SK-N-SH (cell line): ENCODE measurements at regions not wholly inside any gene's neighbourhood (a gene's known extent, or its start where the extent isn't known, plus 50 kb on each side); places are given as distances from the start of the nearest gene placed in this dataset.

Source experiments
- CTCF ChIA-PET: fragments of 300-600, 350-600 bp; formaldehyde crosslinking; extraction: SDS; loops from one replicate; lab custom pipeline; 2021; lab: Yijun Ruan, JAX
- POLR2A ChIA-PET: fragments of 350-600 bp; sonication (Branson Sonifier 250); formaldehyde crosslinking; extraction: SDS; loops from one replicate; lab custom pipeline; 2020; ENCODE audit warnings: antibody characterized with exemption, inconsistent platforms; lab: Yijun Ruan, JAX
- DNase-seq: peaks from one replicate; pipeline ENCODE4 v3.0.0; 2012
- H2AFZ ChIP-seq: fragments of 200-600 bp; sonication (generic); 2 replicates; pipeline ENCODE4 v1.8.1; 2016; ENCODE audit warnings: antibody characterized with exemption, mild to moderate bottlenecking, low read depth
- H3F3A ChIP-seq: fragments of 200-600 bp; sonication (generic); replicated peaks from 2 replicates; pipeline ENCODE3; 2016; ENCODE audit warnings: antibody characterized with exemption, mild to moderate bottlenecking; ENCODE audit not compliant: insufficient read depth
- H3K27ac ChIP-seq, 2 experiments: fragments of 200-500 bp in 1 of 2; fragments of 200-600 bp in 1 of 2; sonication (Bioruptor generic) in 1 of 2; sonication (generic), shearing (Covaris generic) in 1 of 2; 2 replicates each; pipeline versions ENCODE4 v1.5.1 to v1.6.1; 2014 to 2016; ENCODE audit warnings: low read depth in 2 of 2, inconsistent platforms in 1 of 2, low read length in 1 of 2, mild to moderate bottlenecking in 1 of 2, mixed read lengths in 1 of 2
- H3K27me3 ChIP-seq: fragments of 200-600 bp; sonication (generic), shearing (Covaris generic); 2 replicates; pipeline ENCODE4 v1.6.1; 2016; ENCODE audit warnings: mixed run types; ENCODE audit not compliant: insufficient read depth
- H3K36me3 ChIP-seq, 2 experiments: fragments of 200-500 bp in 1 of 2; fragments of 200-600 bp in 1 of 2; sonication (Bioruptor generic) in 1 of 2; sonication (generic) in 1 of 2; replicated peaks in 1 of 2; 2 replicates each; pipeline versions ENCODE3 to v1.5.1; 2014 to 2016; ENCODE audit warnings: low read length in 1 of 2, mild to moderate bottlenecking in 1 of 2; ENCODE audit not compliant: insufficient read depth in 2 of 2, control insufficient read depth in 1 of 2
- H3K4me1 ChIP-seq, 2 experiments: fragments of 200-500 bp in 1 of 2; fragments of 200-600 bp in 1 of 2; sonication (Bioruptor generic) in 1 of 2; sonication (generic), shearing (Covaris generic) in 1 of 2; 2 replicates each; pipeline versions ENCODE4 v1.5.1 to v1.6.1; 2014 to 2016; ENCODE audit warnings: low read depth in 1 of 2, low read length in 1 of 2, mixed run types in 1 of 2; ENCODE audit not compliant: insufficient read depth in 2 of 2, control insufficient read depth in 1 of 2
- H3K4me2 ChIP-seq: fragments of 200-600 bp; sonication (generic), shearing (Covaris generic); 2 replicates; pipeline ENCODE4 v1.6.1; 2017; ENCODE audit warnings: mixed run types
- H3K4me3 ChIP-seq, 2 experiments: fragments of 200-500 bp in 1 of 2; fragments of 200-600 bp in 1 of 2; sonication (Bioruptor generic) in 1 of 2; sonication (generic), shearing (Covaris generic) in 1 of 2; 2 replicates each; pipeline versions ENCODE4 v1.5.1 to v1.8.1; 2014 to 2016; ENCODE audit warnings: low read depth in 2 of 2, inconsistent platforms in 1 of 2, low read length in 1 of 2, mild to moderate bottlenecking in 1 of 2, mixed read lengths in 1 of 2, moderate library complexity in 1 of 2
- H3K79me2 ChIP-seq: fragments of 200-600 bp; sonication (generic); 2 replicates; pipeline ENCODE4 v1.8.1; 2017; ENCODE audit warnings: mild to moderate bottlenecking; ENCODE audit not compliant: insufficient read depth
- H3K9ac ChIP-seq: fragments of 200-600 bp; sonication (generic); 2 replicates; pipeline ENCODE4 v1.6.1; 2017; ENCODE audit warnings: mixed run types
- H3K9me2 ChIP-seq: fragments of 200-600 bp; sonication (generic); 2 replicates; pipeline ENCODE4 v1.6.1; 2017; ENCODE audit warnings: mixed run types
- H3K9me3 ChIP-seq: fragments of 200-600 bp; sonication (generic); 2 replicates; pipeline ENCODE4 v1.6.1; 2017; ENCODE audit warnings: mixed run types, mild to moderate bottlenecking, moderate library complexity
- H4K20me1 ChIP-seq: fragments of 200-600 bp; sonication (generic); 2 replicates; pipeline ENCODE4 v1.6.1; 2017; ENCODE audit warnings: mild to moderate bottlenecking, mixed run types; ENCODE audit not compliant: insufficient read depth
- EZH2phosphoT487 ChIP-seq: fragments of 200-600 bp; sonication (generic); IDR thresholded peaks from 2 replicates; pipeline ENCODE4 v1.6.1; 2017; ENCODE audit warnings: low read depth, mixed run types, mild to moderate bottlenecking, antibody characterized with exemption, moderate library complexity, borderline replicate concordance
- FOSL2 ChIP-seq: IDR thresholded peaks from 2 replicates; pipeline ENCODE4 v1.4.0; 2012; ENCODE audit warnings: low read depth, mild to moderate bottlenecking, moderate library complexity, borderline replicate concordance
- GATA2 ChIP-seq: sonication (generic); formaldehyde crosslinking; IDR thresholded peaks from 2 replicates; pipeline ENCODE4 v1.5.0; 2020; ENCODE audit warnings: mild to moderate bottlenecking, missing genetic modification reagents
- JUND ChIP-seq: IDR thresholded peaks from 2 replicates; pipeline ENCODE4 v1.4.0; 2012
- MEF2A ChIP-seq: IDR thresholded peaks from 2 replicates; pipeline ENCODE4 v1.4.0; 2012; ENCODE audit warnings: low read depth, borderline replicate concordance
- NFIC ChIP-seq: IDR thresholded peaks from 2 replicates; pipeline ENCODE4 v1.4.0; 2012; ENCODE audit warnings: borderline replicate concordance
- POLR2AphosphoS5 ChIP-seq: IDR thresholded peaks from 2 replicates; pipeline ENCODE4 v1.6.1; 2012; ENCODE audit warnings: low read depth, low read length
- RAD21 ChIP-seq: IDR thresholded peaks from 2 replicates; pipeline ENCODE4 v1.6.1; 2012; ENCODE audit warnings: mild to moderate bottlenecking, low read length
- REST ChIP-seq: IDR thresholded peaks from 2 replicates; pipeline ENCODE4 v1.6.1; 2012; ENCODE audit warnings: mild to moderate bottlenecking, low read depth, low read length, moderate library complexity
- SMC3 ChIP-seq: IDR thresholded peaks from 2 replicates; pipeline ENCODE4 v1.6.1; 2012; ENCODE audit warnings: low read depth, low read length, improper control_type of control experiment
- TAF1 ChIP-seq: IDR thresholded peaks from 2 replicates; pipeline ENCODE4 v1.6.1; 2012; ENCODE audit warnings: low read depth, mild to moderate bottlenecking, low read length, moderate library complexity, borderline replicate concordance
- TCF12 ChIP-seq: IDR thresholded peaks from 2 replicates; pipeline ENCODE4 v1.4.0; 2012
- TEAD4 ChIP-seq: IDR thresholded peaks from 2 replicates; pipeline ENCODE4 v1.4.0; 2012; ENCODE audit warnings: mild to moderate bottlenecking, borderline replicate concordance; ENCODE audit not compliant: insufficient read depth
- WGBS: methylation state at CpG from one replicate; pipeline ENCODE4 v1.1.6; 2017; ENCODE audit warnings: low lambda C conversion rate; 5-methylcytosine and 5-hydroxymethylcytosine counted together
- TF ChIP-seq, protein P1 (sequence below): fragments of 200-600 bp; sonication (generic); IDR thresholded peaks from 2 replicates; pipeline ENCODE4 v1.6.1; 2017; ENCODE audit warnings: antibody characterized with exemption, mild to moderate bottlenecking, moderate library complexity

DNA sequence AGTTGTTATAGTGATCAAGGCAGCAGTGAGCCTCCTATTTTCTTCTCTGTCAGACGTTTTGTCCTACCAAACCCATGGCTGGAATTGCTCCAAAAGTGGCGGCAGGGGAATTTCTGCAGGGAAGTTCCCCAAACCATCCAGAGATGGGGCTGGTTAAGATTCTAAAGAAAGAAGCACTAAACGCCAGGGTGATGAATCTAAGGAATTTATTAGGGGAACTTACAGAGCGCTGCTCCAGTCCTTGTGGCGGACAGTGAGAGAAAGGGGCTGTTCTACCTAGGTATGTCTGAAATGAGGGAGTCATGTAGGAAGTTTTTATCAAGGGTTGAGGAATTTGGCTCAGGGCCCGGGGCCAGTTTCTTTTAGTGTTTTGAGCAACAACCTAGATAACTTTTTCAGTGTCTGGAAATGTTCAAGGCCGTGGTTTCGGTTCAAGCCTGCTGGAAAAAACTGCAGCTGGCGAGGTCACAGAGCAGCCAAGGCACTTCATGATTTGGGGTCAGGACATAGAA, 222.4 kb upstream of the B3GALT2 start (continued):
- no peak for TF ChIP-seq FOSL2
- TF ChIP-seq JUND, result peak; percentile 33; the same call in 1 of the 2 replicates
- TF ChIP-seq GATA2 (CRISPR knock-in tag), result no peak
- TF ChIP-seq NFIC, result peak; percentile 80
- TF ChIP-seq REST, result no peak
- TF ChIP-seq EZH2phosphoT487, result no peak

GRCh38 chr1:193406901-193407300, 220.5 kb upstream of the B3GALT2 start:
- under 1% methylated on average over 4 of the region's 4 CpGs for WGBS
- Histone ChIP-seq H3K27me3 (no peaks in the 10 kb centered on the region), H3K4me1 (peaks cover 0 to 7% of the 10 kb centered on the region in 2 experiments; a peak in 1 of 4 replicates), H4K20me1 (no peaks in the 10 kb centered on the region), H3K9me3 (no peaks in the 10 kb centered on the region), H3K9ac (no peak overlapping the region), H3K4me2 (no peak overlapping the region), H3K9me2 (no peaks in the 10 kb centered on the region), H3K79me2 (no peaks in the 10 kb centered on the region), H3K27ac (peak overlapping the region in 1 of 2 experiments; percentile 68; a peak in 2 of 4 replicates), H3K36me3 (no peaks in the 10 kb centered on the region), H2AFZ (0 out of 2 replicates have a peak overlapping the region, but pooled peaks have one; percentile 8), H3K4me3 (no peak overlapping the region), H3F3A (peaks cover 8% of the 10 kb centered on the region)
- CTCF ChIA-PET, result interaction anchor here (0.7 to 1.0 kb wide), 2 partner anchors 10 to 13 kb away, joined by 3 read pairs; no protein-coding TSS in a partner anchor
- no peak for TF ChIP-seq MEF2A
- no peak for TF ChIP-seq TEAD4
- peak; percentile 68 for TF ChIP-seq SMC3
- TF ChIP-seq TAF1, result no peak
- no peak for TF ChIP-seq TCF12
- no peak for TF ChIP-seq POLR2AphosphoS5
- TF ChIP-seq NFIC, result 0 out of 2 replicates have a peak, but pooled peaks have one; percentile 14
- TF ChIP-seq, protein P1, sequence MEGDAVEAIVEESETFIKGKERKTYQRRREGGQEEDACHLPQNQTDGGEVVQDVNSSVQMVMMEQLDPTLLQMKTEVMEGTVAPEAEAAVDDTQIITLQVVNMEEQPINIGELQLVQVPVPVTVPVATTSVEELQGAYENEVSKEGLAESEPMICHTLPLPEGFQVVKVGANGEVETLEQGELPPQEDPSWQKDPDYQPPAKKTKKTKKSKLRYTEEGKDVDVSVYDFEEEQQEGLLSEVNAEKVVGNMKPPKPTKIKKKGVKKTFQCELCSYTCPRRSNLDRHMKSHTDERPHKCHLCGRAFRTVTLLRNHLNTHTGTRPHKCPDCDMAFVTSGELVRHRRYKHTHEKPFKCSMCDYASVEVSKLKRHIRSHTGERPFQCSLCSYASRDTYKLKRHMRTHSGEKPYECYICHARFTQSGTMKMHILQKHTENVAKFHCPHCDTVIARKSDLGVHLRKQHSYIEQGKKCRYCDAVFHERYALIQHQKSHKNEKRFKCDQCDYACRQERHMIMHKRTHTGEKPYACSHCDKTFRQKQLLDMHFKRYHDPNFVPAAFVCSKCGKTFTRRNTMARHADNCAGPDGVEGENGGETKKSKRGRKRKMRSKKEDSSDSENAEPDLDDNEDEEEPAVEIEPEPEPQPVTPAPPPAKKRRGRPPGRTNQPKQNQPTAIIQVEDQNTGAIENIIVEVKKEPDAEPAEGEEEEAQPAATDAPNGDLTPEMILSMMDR, result peak; percentile 85
- no peak for TF ChIP-seq GATA2 (CRISPR knock-in tag)
- no peak for TF ChIP-seq EZH2phosphoT487
- peak; percentile 71 for TF ChIP-seq RAD21
- POLR2A ChIA-PET, result no interaction called here
- peak; percentile 36 for DNase-seq
